Liver (tissue), 8 donors: ENCODE measurements at regions not wholly inside any gene's neighbourhood (a gene's known extent, or its start where the extent isn't known, plus 50 kb on each side); places are given as distances from the start of the nearest gene placed in this dataset.
A peak's percentile ranks its signal among the peaks of the same experiment; 100 is the strongest.

Experiments used
- DNase-seq: peaks from one replicate; pipeline ENCODE4 v3.0.0-alpha.2; 2017; ENCODE audit warnings: low spot score
- H3K27ac ChIP-seq, 2 donors: one replicate each; pipeline ENCODE4 v1.7.0; 2013; ENCODE audit warnings: inconsistent platforms in 2 of 2, low read length in 2 of 2, control low read depth in 1 of 2, low read depth in 1 of 2, mild to moderate bottlenecking in 1 of 2
- H3K27me3 ChIP-seq, 4 donors: one replicate each; pipeline versions ENCODE4 v1.6.1 to v1.7.0; 2013; ENCODE audit warnings: low read length in 3 of 4, inconsistent platforms in 1 of 4, mild to moderate bottlenecking in 1 of 4, moderate library complexity in 1 of 4; ENCODE audit not compliant: control insufficient read depth in 4 of 4, insufficient read depth in 4 of 4
- H3K36me3 ChIP-seq, 4 donors: one replicate each; pipeline versions ENCODE4 v1.6.1 to v1.7.0; 2013; ENCODE audit warnings: low read length in 3 of 4, mild to moderate bottlenecking in 3 of 4, low read depth in 1 of 4, moderate library complexity in 1 of 4; ENCODE audit not compliant: control insufficient read depth in 4 of 4, insufficient read depth in 3 of 4
- H3K4me1 ChIP-seq, 4 donors: one replicate each; pipeline versions ENCODE4 v1.6.1 to v1.7.0; 2013; ENCODE audit warnings: low read length in 3 of 4, mild to moderate bottlenecking in 3 of 4, moderate library complexity in 1 of 4; ENCODE audit not compliant: control insufficient read depth in 4 of 4, insufficient read depth in 4 of 4
- H3K4me3 ChIP-seq, 3 donors: one replicate each; pipeline versions ENCODE4 v1.6.1 to v1.7.0; 2013; ENCODE audit warnings: low read length in 3 of 3, control low read depth in 1 of 3, low read depth in 1 of 3, mild to moderate bottlenecking in 1 of 3
- H3K9ac ChIP-seq, 2 donors: one replicate each; pipeline ENCODE4 v1.7.0; 2013; ENCODE audit warnings: low read length in 2 of 2, mild to moderate bottlenecking in 2 of 2, moderate library complexity in 2 of 2, control low read depth in 1 of 2, low read depth in 1 of 2
- H3K9me3 ChIP-seq, 4 donors: one replicate each; pipeline versions ENCODE4 v1.6.1 to v1.7.0; 2013; ENCODE audit warnings: low read length in 3 of 4; ENCODE audit not compliant: control insufficient read depth in 4 of 4
- FOXA2 ChIP-seq: IDR thresholded peaks from 2 replicates; pipeline ENCODE4 v1.6.1; 2016; ENCODE audit warnings: antibody characterized with exemption
- GABPA ChIP-seq, 2 donors: IDR thresholded peaks in 1 of 2; conservative IDR thresholded peaks in 1 of 2; 2 replicates each; pipeline ENCODE4 v1.6.1; 2016; ENCODE audit warnings: antibody characterized with exemption in 2 of 2, mild to moderate bottlenecking in 1 of 2, moderate library complexity in 1 of 2
- HNF4A ChIP-seq, 2 donors: conservative IDR thresholded peaks; 2 replicates each; pipeline ENCODE4 v1.6.1; 2016; ENCODE audit warnings: antibody characterized with exemption in 2 of 2, mild to moderate bottlenecking in 2 of 2
- HNF4G ChIP-seq: IDR thresholded peaks from 2 replicates; pipeline ENCODE4 v1.6.1; 2016; ENCODE audit warnings: antibody characterized with exemption
- JUND ChIP-seq, 2 donors: IDR thresholded peaks; 2 replicates each; pipeline ENCODE4 v1.6.1; 2016; ENCODE audit warnings: antibody characterized with exemption in 2 of 2
- RAD21 ChIP-seq, 2 donors: IDR thresholded peaks; 2 replicates each; pipeline ENCODE4 v1.6.1; 2016; ENCODE audit warnings: antibody characterized with exemption in 2 of 2, mild to moderate bottlenecking in 2 of 2
- RXRA ChIP-seq, 2 donors: IDR thresholded peaks; 2 replicates each; pipeline ENCODE4 v1.6.1; 2017 to 2018; ENCODE audit warnings: antibody characterized with exemption in 2 of 2, mild to moderate bottlenecking in 1 of 2
- SP1 ChIP-seq: IDR thresholded peaks from 2 replicates; pipeline ENCODE4 v1.6.1; 2018; ENCODE audit warnings: antibody characterized with exemption, mild to moderate bottlenecking
- TAF1 ChIP-seq: conservative IDR thresholded peaks from 2 replicates; pipeline ENCODE4 v1.6.1; 2016; ENCODE audit warnings: antibody characterized with exemption, mild to moderate bottlenecking
- YY1 ChIP-seq: IDR thresholded peaks from 2 replicates; pipeline ENCODE4 v1.6.1; 2016; ENCODE audit warnings: antibody characterized with exemption, mild to moderate bottlenecking
- WGBS: extraction: QIAGEN DNeasy Blood & Tissue Kit; methylation state at CpG from one replicate; pipeline ENCODE4 v1.1.7; 2013; 5-methylcytosine and 5-hydroxymethylcytosine counted together
- TF ChIP-seq, protein P1 (sequence below): IDR thresholded peaks from 2 replicates; pipeline ENCODE4 v1.6.1; 2016; ENCODE audit warnings: antibody characterized with exemption, mild to moderate bottlenecking
- TF ChIP-seq, protein P2 (sequence below): fragments of 150-350 bp; IDR thresholded peaks from 2 replicates; pipeline ENCODE4 v1.5.1; 2017; ENCODE audit warnings: improper control_type of control experiment, low read depth, low read length; ENCODE audit not compliant: missing input control
- TF ChIP-seq, protein P3 (sequence below): IDR thresholded peaks from 2 replicates; pipeline ENCODE4 v1.6.1; 2016; ENCODE audit warnings: antibody characterized with exemption
- TF ChIP-seq, protein P4 (sequence below): IDR thresholded peaks from 2 replicates; pipeline ENCODE4 v1.6.1; 2016; ENCODE audit warnings: antibody characterized with exemption
- donor health status: healthy.
- donor health status: healthy.
- donor health status: healthy.
- donor health status: healthy.
- donor health status: healthy.

DNA sequence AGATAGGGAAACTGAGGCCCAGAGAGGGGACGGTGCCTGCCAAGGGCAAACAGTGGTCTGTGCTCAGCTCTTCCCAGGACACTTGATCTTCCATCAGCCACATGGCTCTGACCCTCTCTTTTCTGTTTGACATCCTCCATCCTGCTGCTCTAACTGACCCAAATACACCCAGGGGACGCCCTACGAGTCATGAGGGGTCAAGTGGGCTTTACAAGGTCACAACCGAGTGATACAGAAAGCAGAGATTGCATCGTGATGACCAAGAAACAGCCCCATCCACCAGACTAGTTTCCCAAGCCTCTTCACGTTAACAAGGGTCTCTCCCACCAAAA, 131.2 kb upstream of the UNC5B start:
- Histone ChIP-seq H3K4me3 (no peak overlapping the region), H3K27me3 (no peaks in the 10 kb centered on the region), H3K9ac (no peak overlapping the region), H3K36me3 (no peaks in the 10 kb centered on the region), H3K9me3 (no peaks in the 10 kb centered on the region), H3K27ac (no peak overlapping the region), H3K4me1 (no peaks in the 10 kb centered on the region)
- 63% methylated on average over 6 of the region's 6 CpGs for WGBS
- TF ChIP-seq HNF4G (no peak), RXRA (IDR thresholded peaks at IDR 0.05) (no peak), TAF1 (no peak), HNF4A (conservative IDR thresholded peaks at IDR 0.05) (no peak), SP1 (no peak), YY1 (no peak), GABPA (IDR thresholded peaks at IDR 0.05 in 1 of 2, conservative IDR thresholded peaks at IDR 0.05 in 1 of 2) (no peak), FOXA2 (no peak), JUND (IDR thresholded peaks at IDR 0.05) (no peak), RAD21 (IDR thresholded peaks at IDR 0.05) (no peak)
- TF ChIP-seq, protein P1, sequence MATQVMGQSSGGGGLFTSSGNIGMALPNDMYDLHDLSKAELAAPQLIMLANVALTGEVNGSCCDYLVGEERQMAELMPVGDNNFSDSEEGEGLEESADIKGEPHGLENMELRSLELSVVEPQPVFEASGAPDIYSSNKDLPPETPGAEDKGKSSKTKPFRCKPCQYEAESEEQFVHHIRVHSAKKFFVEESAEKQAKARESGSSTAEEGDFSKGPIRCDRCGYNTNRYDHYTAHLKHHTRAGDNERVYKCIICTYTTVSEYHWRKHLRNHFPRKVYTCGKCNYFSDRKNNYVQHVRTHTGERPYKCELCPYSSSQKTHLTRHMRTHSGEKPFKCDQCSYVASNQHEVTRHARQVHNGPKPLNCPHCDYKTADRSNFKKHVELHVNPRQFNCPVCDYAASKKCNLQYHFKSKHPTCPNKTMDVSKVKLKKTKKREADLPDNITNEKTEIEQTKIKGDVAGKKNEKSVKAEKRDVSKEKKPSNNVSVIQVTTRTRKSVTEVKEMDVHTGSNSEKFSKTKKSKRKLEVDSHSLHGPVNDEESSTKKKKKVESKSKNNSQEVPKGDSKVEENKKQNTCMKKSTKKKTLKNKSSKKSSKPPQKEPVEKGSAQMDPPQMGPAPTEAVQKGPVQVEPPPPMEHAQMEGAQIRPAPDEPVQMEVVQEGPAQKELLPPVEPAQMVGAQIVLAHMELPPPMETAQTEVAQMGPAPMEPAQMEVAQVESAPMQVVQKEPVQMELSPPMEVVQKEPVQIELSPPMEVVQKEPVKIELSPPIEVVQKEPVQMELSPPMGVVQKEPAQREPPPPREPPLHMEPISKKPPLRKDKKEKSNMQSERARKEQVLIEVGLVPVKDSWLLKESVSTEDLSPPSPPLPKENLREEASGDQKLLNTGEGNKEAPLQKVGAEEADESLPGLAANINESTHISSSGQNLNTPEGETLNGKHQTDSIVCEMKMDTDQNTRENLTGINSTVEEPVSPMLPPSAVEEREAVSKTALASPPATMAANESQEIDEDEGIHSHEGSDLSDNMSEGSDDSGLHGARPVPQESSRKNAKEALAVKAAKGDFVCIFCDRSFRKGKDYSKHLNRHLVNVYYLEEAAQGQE = no peak
- TF ChIP-seq, protein P2, sequence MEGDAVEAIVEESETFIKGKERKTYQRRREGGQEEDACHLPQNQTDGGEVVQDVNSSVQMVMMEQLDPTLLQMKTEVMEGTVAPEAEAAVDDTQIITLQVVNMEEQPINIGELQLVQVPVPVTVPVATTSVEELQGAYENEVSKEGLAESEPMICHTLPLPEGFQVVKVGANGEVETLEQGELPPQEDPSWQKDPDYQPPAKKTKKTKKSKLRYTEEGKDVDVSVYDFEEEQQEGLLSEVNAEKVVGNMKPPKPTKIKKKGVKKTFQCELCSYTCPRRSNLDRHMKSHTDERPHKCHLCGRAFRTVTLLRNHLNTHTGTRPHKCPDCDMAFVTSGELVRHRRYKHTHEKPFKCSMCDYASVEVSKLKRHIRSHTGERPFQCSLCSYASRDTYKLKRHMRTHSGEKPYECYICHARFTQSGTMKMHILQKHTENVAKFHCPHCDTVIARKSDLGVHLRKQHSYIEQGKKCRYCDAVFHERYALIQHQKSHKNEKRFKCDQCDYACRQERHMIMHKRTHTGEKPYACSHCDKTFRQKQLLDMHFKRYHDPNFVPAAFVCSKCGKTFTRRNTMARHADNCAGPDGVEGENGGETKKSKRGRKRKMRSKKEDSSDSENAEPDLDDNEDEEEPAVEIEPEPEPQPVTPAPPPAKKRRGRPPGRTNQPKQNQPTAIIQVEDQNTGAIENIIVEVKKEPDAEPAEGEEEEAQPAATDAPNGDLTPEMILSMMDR = no peak
- TF ChIP-seq, protein P3, sequence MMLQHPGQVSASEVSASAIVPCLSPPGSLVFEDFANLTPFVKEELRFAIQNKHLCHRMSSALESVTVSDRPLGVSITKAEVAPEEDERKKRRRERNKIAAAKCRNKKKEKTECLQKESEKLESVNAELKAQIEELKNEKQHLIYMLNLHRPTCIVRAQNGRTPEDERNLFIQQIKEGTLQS = no peak
- TF ChIP-seq, protein P4, sequence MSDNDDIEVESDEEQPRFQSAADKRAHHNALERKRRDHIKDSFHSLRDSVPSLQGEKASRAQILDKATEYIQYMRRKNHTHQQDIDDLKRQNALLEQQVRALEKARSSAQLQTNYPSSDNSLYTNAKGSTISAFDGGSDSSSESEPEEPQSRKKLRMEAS = no peak
- DNase-seq = peak; percentile 22

DNA sequence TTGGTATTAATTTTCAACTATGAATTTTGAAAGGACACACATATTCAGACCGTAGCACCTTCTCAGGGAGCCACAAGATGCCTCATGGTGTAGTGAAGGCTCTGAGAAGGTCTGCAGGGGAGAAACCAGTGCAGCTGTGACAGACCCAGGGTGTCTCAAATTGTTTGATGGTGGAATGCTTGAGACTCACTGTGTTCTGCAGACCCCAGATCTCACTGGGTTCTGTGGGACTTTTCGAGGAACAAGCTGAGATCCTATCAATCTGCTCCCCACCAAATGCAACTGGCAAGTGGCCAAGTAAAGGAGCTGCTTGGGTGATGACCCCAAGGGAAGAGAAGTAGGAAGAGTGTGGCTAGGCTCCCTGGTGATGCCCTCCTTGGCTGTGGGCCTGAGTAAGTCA, 130.5 kb upstream of the UNC5B start:
- no peaks in the 10 kb centered on the region for H3K4me1 ChIP-seq
- H3K9me3 ChIP-seq = no peaks in the 10 kb centered on the region
- no peak overlapping the region for H3K27ac ChIP-seq
- no peak overlapping the region for H3K9ac ChIP-seq
- H3K4me3 ChIP-seq = no peak overlapping the region
- H3K36me3 ChIP-seq = no peaks in the 10 kb centered on the region
- WGBS = 79% methylated on average over 2 of the region's 2 CpGs
- no peaks in the 10 kb centered on the region for H3K27me3 ChIP-seq
- TF ChIP-seq RXRA (IDR thresholded peaks at IDR 0.05) (no peak), RAD21 (IDR thresholded peaks at IDR 0.05) (no peak), YY1 (no peak)
- peak; percentile 21 for DNase-seq
